ENCODE measurements at regions not wholly inside any gene's neighbourhood (a gene's known extent, or its start where the extent isn't known, plus 50 kb on each side); places are given as distances from the start of the nearest gene placed in this dataset.

- 91% methylated on average over 2 of the region's 2 CpGs for WGBS, 2 donors
- H3K4me1 ChIP-seq (ENCODE audit: control insufficient read depth in 1 of 2, insufficient read depth in 2 of 2, low read length in 2 of 2): no peaks in the 10 kb centered on the region
- no peak overlapping the region for H3K4me3 ChIP-seq (ENCODE audit: low read length in 2 of 2)
- no peaks in the 10 kb centered on the region for H3K9me3 ChIP-seq (ENCODE audit: control insufficient read depth, low read length)
- no peaks in the 10 kb centered on the region for H3K27me3 ChIP-seq (ENCODE audit: control insufficient read depth in 1 of 2, insufficient read depth in 2 of 2, low read length in 1 of 2)
- intact Hi-C loops (cut with DNase I): no loop called here
- H3K27ac ChIP-seq (ENCODE audit: low read depth in 1 of 2, low read length in 2 of 2): no peak overlapping the region
- ATAC-seq (ENCODE audit: low FRiP score): no peak
- no peak for DNase-seq
- H3K36me3 ChIP-seq (ENCODE audit: control insufficient read depth in 1 of 2, insufficient read depth in 2 of 2, low read length in 1 of 2): no peaks in the 10 kb centered on the region
Observed at GRCh38 chr2:226529556-226529955, 270.1 kb downstream of the IRS1 start.

GRCh38 chr2:226526716-226527115, 272.9 kb downstream of the IRS1 start:
- Histone ChIP-seq H3K36me3 (ENCODE audit: control insufficient read depth in 1 of 2, insufficient read depth in 2 of 2, low read length in 1 of 2) (no peaks in the 10 kb centered on the region), H3K4me3 (ENCODE audit: low read length in 2 of 2) (no peak overlapping the region), H3K27me3 (ENCODE audit: control insufficient read depth in 1 of 2, insufficient read depth in 2 of 2, low read length in 1 of 2) (no peaks in the 10 kb centered on the region), H3K27ac (ENCODE audit: low read depth in 1 of 2, low read length in 2 of 2) (no peak overlapping the region), H3K9me3 (ENCODE audit: control insufficient read depth, low read length) (no peaks in the 10 kb centered on the region), H3K4me1 (ENCODE audit: control insufficient read depth in 1 of 2, insufficient read depth in 2 of 2, low read length in 2 of 2) (peaks cover 0 to 3% of the 10 kb centered on the region in 2 donors)
- DNase-seq (no peak), ATAC-seq (ENCODE audit: low FRiP score) (no peak)
- intact Hi-C loops (cut with DNase I): no loop called here
- 59 to 60% methylated on average over 3 of the region's 3 CpGs for WGBS, 2 donors

DNA sequence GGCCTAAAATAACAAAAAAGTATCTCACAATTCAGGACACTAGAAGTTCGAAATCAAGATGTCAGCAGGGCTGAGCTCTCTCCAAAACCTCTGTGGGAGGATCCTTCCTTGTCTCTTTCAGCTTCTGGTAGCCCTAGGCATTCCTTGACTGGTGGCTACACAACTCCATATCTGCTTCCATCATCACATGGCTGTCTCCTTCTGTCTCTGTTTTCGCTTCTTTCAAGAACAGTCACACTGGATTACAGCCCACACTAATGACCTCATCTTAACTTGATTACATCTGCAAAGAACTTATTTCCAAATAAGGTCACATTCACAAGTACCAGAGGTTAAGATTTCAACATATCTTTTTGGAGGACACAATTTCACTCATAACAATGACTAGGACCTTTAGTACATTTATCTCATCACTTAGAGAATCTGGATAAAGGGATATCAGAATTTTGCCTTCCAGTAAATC, 275.2 kb downstream of the IRS1 start:
- peak; percentile 67 for ATAC-seq (ENCODE audit: low FRiP score)
- no peaks in the 10 kb centered on the region for H3K27me3 ChIP-seq (ENCODE audit: control insufficient read depth in 1 of 2, insufficient read depth in 2 of 2, low read length in 1 of 2)
- H3K9me3 ChIP-seq (ENCODE audit: control insufficient read depth, low read length): no peaks in the 10 kb centered on the region
- DNase-seq: no peak
- WGBS, 2 donors: 56 to 74% methylated on average over 2 of the region's 2 CpGs
- H3K36me3 ChIP-seq (ENCODE audit: control insufficient read depth in 1 of 2, insufficient read depth in 2 of 2, low read length in 1 of 2): no peaks in the 10 kb centered on the region
- H3K4me3 ChIP-seq (ENCODE audit: low read length in 2 of 2): no peak overlapping the region
- intact Hi-C loops (cut with DNase I): no loop called here
- H3K4me1 ChIP-seq (ENCODE audit: control insufficient read depth in 1 of 2, insufficient read depth in 2 of 2, low read length in 2 of 2): peaks cover 0 to 3% of the 10 kb centered on the region in 2 donors
- H3K27ac ChIP-seq (ENCODE audit: low read depth in 1 of 2, low read length in 2 of 2): no peak overlapping the region

GRCh38 chr2:226520723-226521122, 278.9 kb downstream of the IRS1 start:
- WGBS, 2 donors: 69 to 74% methylated on average over 2 of the region's 2 CpGs
- ATAC-seq (ENCODE audit: low FRiP score) (no peak), DNase-seq (no peak)
- Histone ChIP-seq H3K36me3 (ENCODE audit: control insufficient read depth in 1 of 2, insufficient read depth in 2 of 2, low read length in 1 of 2) (no peaks in the 10 kb centered on the region), H3K27me3 (ENCODE audit: control insufficient read depth in 1 of 2, insufficient read depth in 2 of 2, low read length in 1 of 2) (no peaks in the 10 kb centered on the region), H3K9me3 (ENCODE audit: control insufficient read depth, low read length) (no peaks in the 10 kb centered on the region), H3K4me3 (ENCODE audit: low read length in 2 of 2) (no peak overlapping the region), H3K4me1 (ENCODE audit: control insufficient read depth in 1 of 2, insufficient read depth in 2 of 2, low read length in 2 of 2) (peaks cover 0 to 3% of the 10 kb centered on the region in 2 donors), H3K27ac (ENCODE audit: low read depth in 1 of 2, low read length in 2 of 2) (no peak overlapping the region)
- intact Hi-C loops (cut with DNase I): no loop called here

- H3K36me3 ChIP-seq (ENCODE audit: control insufficient read depth in 1 of 2, insufficient read depth in 2 of 2, low read length in 1 of 2): no peaks in the 10 kb centered on the region
- no peak overlapping the region for H3K4me3 ChIP-seq (ENCODE audit: low read length in 2 of 2)
- ATAC-seq (ENCODE audit: low FRiP score) (no peak), DNase-seq (no peak)
- no peaks in the 10 kb centered on the region for H3K9me3 ChIP-seq (ENCODE audit: control insufficient read depth, low read length)
- no peak overlapping the region for H3K27ac ChIP-seq (ENCODE audit: low read depth in 1 of 2, low read length in 2 of 2)
- WGBS, 2 donors: 91 to 96% methylated on average over 4 of the region's 4 CpGs
- intact Hi-C loops (cut with DNase I): no loop called here
- no peaks in the 10 kb centered on the region for H3K27me3 ChIP-seq (ENCODE audit: control insufficient read depth in 1 of 2, insufficient read depth in 2 of 2, low read length in 1 of 2)
- no peaks in the 10 kb centered on the region for H3K4me1 ChIP-seq (ENCODE audit: control insufficient read depth in 1 of 2, insufficient read depth in 2 of 2, low read length in 2 of 2)
Observed at GRCh38 chr2:226515344-226516055, 284.1 kb downstream of the IRS1 start.

GRCh38 chr2:226514895-226515294, 284.7 kb downstream of the IRS1 start:
- DNase-seq: no peak
- no peaks in the 10 kb centered on the region for H3K36me3 ChIP-seq (ENCODE audit: control insufficient read depth in 1 of 2, insufficient read depth in 2 of 2, low read length in 1 of 2)
- 37 to 95% methylated on average over 1 of the region's 1 CpG for WGBS, 2 donors
- no peak overlapping the region for H3K27ac ChIP-seq (ENCODE audit: low read depth in 1 of 2, low read length in 2 of 2)
- H3K4me1 ChIP-seq (ENCODE audit: control insufficient read depth in 1 of 2, insufficient read depth in 2 of 2, low read length in 2 of 2): no peaks in the 10 kb centered on the region
- no peak for ATAC-seq (ENCODE audit: low FRiP score)
- intact Hi-C loops (cut with DNase I): no loop called here
- no peaks in the 10 kb centered on the region for H3K9me3 ChIP-seq (ENCODE audit: control insufficient read depth, low read length)
- H3K4me3 ChIP-seq (ENCODE audit: low read length in 2 of 2): no peak overlapping the region
- H3K27me3 ChIP-seq (ENCODE audit: control insufficient read depth in 1 of 2, insufficient read depth in 2 of 2, low read length in 1 of 2): no peaks in the 10 kb centered on the region

DNA sequence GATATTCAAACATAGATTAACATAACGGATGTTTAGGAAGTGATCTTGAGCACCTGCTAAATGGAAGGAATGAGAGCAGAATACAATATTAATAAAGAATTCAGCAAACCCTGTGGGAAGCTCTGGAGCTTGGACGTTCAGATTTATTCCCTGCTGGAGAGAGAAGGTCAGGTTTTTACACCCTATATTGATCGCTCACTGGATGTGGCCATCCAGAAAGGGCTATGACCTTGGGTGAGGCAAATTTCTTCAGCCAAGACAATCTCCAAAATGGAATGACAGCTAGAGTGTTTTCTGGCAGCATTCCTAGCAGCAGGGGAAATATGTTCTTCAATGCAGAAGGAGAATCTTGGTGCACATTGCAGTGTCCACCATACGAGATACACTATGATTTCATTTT, 288.3 kb downstream of the IRS1 start:
- H3K36me3 ChIP-seq (ENCODE audit: control insufficient read depth in 1 of 2, insufficient read depth in 2 of 2, low read length in 1 of 2): no peaks in the 10 kb centered on the region
- no peaks in the 10 kb centered on the region for H3K27me3 ChIP-seq (ENCODE audit: control insufficient read depth in 1 of 2, insufficient read depth in 2 of 2, low read length in 1 of 2)
- WGBS, 2 donors: 90 to 93% methylated on average over 4 of the region's 4 CpGs
- no peak overlapping the region for H3K4me3 ChIP-seq (ENCODE audit: low read length in 2 of 2)
- no peak overlapping the region for H3K27ac ChIP-seq (ENCODE audit: low read depth in 1 of 2, low read length in 2 of 2)
- no peaks in the 10 kb centered on the region for H3K9me3 ChIP-seq (ENCODE audit: control insufficient read depth, low read length)
- no peak for ATAC-seq (ENCODE audit: low FRiP score)
- DNase-seq: no peak
- H3K4me1 ChIP-seq (ENCODE audit: control insufficient read depth in 1 of 2, insufficient read depth in 2 of 2, low read length in 2 of 2): no peaks in the 10 kb centered on the region
- intact Hi-C loops (cut with DNase I): no loop called here

DNA sequence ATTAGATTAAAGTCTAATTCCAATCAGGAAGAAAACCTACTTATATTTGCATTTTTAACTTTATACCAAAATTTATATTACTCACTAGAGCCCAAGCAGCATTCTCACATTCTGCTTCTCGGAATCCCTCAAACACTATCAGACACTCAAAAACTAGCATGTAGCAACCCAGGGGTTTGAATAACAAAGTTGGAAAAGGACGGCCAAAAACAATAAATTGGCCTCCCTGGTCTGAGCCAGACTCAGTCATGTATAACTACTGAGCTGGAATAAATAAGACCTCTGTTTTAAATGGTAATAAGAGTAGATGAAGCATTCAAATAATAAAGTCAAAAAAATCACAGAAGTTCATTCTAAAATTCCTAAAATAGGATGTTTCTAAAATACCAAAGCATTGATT, 290.9 kb downstream of the IRS1 start:
- Histone ChIP-seq H3K4me1 (ENCODE audit: control insufficient read depth in 1 of 2, insufficient read depth in 2 of 2, low read length in 2 of 2) (no peaks in the 10 kb centered on the region), H3K9me3 (ENCODE audit: control insufficient read depth, low read length) (no peaks in the 10 kb centered on the region), H3K36me3 (ENCODE audit: control insufficient read depth in 1 of 2, insufficient read depth in 2 of 2, low read length in 1 of 2) (no peaks in the 10 kb centered on the region), H3K27ac (ENCODE audit: low read depth in 1 of 2, low read length in 2 of 2) (no peak overlapping the region), H3K4me3 (ENCODE audit: low read length in 2 of 2) (no peak overlapping the region), H3K27me3 (ENCODE audit: control insufficient read depth in 1 of 2, insufficient read depth in 2 of 2, low read length in 1 of 2) (no peaks in the 10 kb centered on the region)
- DNase-seq (no peak), ATAC-seq (ENCODE audit: low FRiP score) (peak; percentile 65)
- 1 to 5% methylated on average over 2 of the region's 2 CpGs for WGBS, 2 donors
- intact Hi-C loops (cut with DNase I): loop anchor here in 1 of 2 donors (10.0 kb wide), 1 partner anchor 286 kb away; the partner anchor contains the start of gene IRS1

GRCh38 chr2:226508005-226508404, 291.6 kb downstream of the IRS1 start:
- Histone ChIP-seq H3K27me3 (ENCODE audit: control insufficient read depth in 1 of 2, insufficient read depth in 2 of 2, low read length in 1 of 2) (no peaks in the 10 kb centered on the region), H3K27ac (ENCODE audit: low read depth in 1 of 2, low read length in 2 of 2) (no peak overlapping the region), H3K36me3 (ENCODE audit: control insufficient read depth in 1 of 2, insufficient read depth in 2 of 2, low read length in 1 of 2) (no peaks in the 10 kb centered on the region), H3K9me3 (ENCODE audit: control insufficient read depth, low read length) (no peaks in the 10 kb centered on the region), H3K4me1 (ENCODE audit: control insufficient read depth in 1 of 2, insufficient read depth in 2 of 2, low read length in 2 of 2) (no peaks in the 10 kb centered on the region), H3K4me3 (ENCODE audit: low read length in 2 of 2) (no peak overlapping the region)
- DNase-seq (no peak), ATAC-seq (ENCODE audit: low FRiP score) (no peak)
- WGBS, 2 donors: 95 to 98% methylated on average over 3 of the region's 3 CpGs
- intact Hi-C loops (cut with DNase I): loop anchor here in 1 of 2 donors (10.0 kb wide), 1 partner anchor 287 kb away; the partner anchor contains the start of gene IRS1
